HG02678 (cell line): ENCODE measurements at regions not wholly inside any gene's neighbourhood (a gene's known extent, or its start where the extent isn't known, plus 50 kb on each side); places are given as distances from the start of the nearest gene placed in this dataset.
A peak's percentile ranks its signal among the peaks of the same experiment; 100 is the strongest.

Experiments used
- ATAC-seq: cut with Tn5 transposase; IDR thresholded peaks from one replicate; pipeline ENCODE4 v1.9.1; 2021; ENCODE audit warnings: mild to moderate bottlenecking, moderate library complexity; ENCODE audit not compliant: unreplicated experiment

DNA sequence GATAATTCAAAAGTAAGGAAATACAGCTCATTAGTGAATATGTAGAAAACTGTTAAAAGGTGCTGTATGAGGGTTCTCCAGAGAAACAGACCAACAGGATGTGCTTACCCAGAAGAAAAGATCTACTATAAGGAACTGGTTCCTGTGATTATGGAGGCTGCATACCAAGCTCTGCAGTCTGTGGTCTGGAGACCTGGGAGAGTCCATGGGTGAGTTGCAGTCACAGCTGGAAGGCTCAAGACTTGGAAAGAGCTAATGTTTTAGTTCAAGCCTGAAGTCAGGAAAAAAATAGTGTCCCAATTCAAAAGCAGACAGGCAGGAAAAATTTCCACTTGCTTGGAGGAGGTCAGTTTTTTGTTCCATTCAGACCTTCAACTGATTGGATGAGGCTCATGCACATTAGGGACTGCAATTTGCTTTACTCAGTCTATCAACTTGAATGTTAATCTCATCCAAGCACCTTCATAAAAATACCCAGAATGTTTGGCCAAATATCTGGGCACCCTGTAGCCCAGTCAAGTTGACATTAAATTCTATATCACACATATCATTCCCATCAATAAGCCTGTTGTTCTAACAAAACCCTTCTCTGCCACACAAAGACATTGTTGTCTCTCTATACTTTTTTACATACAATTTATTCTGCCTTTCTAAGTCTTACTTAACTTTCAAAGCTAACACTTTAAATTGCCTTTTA, 197.9 kb upstream of the KLF6 start:
- no peak for ATAC-seq

GRCh38 chr10:3981300-3981699, 196.3 kb upstream of the KLF6 start:
- no peak for ATAC-seq

GRCh38 chr10:3980660-3981059, 195.7 kb upstream of the KLF6 start:
- no peak for ATAC-seq

- no peak for ATAC-seq
Measured at GRCh38 chr10:3980144-3980543, 195.1 kb upstream of the KLF6 start.

- ATAC-seq = no peak
Measured at GRCh38 chr10:3978761-3979160, 193.8 kb upstream of the KLF6 start.

DNA sequence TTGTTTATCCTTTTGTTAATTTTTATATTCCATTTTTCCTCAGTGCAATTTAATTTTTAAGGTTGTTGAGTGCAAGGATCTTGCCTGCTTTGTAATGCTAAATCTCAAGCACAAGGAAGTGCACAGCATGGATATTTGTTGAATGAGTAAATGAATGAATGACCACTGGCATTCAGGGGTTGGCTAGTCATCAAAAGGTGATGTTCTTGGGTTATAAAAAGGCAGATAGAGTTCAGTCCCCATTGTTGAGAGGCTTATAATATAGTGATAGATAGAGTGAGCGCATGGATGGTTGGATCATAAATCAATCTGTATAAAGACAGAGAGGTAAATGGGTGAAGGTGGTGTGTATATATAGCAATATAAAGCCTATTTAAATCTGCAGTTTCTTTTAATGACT, 193.2 kb upstream of the KLF6 start:
- ATAC-seq = no peak

- no peak for ATAC-seq
Measured at GRCh38 chr10:3977761-3978160, 192.8 kb upstream of the KLF6 start.

GRCh38 chr10:3976718-3977117, 191.7 kb upstream of the KLF6 start:
- ATAC-seq = peak; percentile 55

DNA sequence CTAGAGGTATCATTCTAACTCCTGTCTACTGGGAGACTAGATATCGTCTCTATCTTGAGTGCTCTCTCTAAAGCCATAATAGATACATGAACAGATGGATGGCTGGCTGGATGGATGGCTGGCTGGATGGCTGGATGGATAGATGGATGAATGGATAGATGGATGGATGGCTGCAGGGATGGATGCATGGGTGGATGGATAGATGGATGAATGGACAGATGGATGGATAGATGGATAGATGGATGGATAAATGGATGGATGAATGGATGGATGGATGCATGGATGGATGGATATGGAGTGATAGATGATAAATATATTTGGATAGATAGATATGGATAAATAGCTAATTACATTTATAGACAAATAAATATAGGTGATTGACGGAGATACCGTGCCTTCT, 191.2 kb upstream of the KLF6 start:
- ATAC-seq = no peak

- no peak for ATAC-seq
Measured at GRCh38 chr10:3975016-3975415, 190.0 kb upstream of the KLF6 start.

DNA sequence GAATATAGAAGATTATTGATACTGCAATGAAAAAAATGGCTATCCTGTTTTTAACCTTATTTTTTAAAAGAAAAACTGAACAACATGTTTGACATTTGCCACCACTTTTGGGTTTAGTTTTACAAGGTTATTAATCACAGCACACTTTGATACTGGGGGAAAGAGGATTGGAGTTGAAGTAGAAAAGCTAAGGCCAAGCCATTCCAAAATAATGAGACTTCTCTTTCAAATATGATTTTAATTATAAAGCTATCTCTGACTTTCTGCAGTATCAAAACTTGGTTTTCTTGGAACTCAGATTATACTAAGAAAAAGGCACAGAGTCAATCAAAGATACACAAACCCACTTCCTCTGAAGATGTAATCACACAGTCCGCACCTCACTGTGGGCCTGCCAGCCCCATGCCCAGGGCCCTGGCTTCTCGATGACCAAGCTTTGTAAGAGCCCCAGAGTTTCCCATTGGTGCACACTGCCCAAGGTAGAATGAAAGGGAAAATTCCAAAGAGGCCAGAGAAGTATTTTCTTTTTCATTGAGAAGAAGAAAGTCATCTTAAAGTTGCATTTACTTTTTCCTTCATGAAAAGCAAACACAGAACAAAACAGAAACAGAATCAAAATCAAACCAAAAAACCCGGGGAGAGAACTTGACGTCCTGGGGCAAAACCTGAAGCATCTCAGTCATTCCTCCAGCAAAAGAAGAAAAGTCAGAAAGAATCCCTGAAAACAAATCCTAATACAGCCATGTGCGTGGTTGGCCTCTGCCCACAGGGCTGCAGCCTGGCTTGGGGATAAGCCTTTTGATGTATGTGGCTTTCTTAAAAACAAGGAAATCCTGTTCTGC, 187.7 kb upstream of the KLF6 start:
- ATAC-seq = no peak

DNA sequence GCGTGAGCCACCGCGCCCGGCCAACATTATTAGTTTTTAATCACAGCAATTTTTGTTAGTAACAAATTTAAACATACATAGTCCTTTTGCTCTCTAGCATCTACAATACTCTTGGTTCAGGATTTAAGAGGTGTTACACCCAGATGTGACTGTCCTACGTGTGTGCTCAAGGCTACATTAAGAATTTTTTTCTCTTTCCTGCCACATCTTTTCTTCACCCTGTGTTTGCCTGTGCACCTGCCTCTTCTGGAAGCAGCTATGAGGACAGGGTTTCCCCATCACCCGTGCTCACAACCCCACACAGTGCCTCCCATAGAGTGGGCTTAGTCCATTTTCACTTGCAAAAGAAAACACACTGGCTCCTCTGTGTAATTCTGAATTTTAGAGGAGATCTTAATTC, 186.7 kb upstream of the KLF6 start:
- ATAC-seq = no peak

DNA sequence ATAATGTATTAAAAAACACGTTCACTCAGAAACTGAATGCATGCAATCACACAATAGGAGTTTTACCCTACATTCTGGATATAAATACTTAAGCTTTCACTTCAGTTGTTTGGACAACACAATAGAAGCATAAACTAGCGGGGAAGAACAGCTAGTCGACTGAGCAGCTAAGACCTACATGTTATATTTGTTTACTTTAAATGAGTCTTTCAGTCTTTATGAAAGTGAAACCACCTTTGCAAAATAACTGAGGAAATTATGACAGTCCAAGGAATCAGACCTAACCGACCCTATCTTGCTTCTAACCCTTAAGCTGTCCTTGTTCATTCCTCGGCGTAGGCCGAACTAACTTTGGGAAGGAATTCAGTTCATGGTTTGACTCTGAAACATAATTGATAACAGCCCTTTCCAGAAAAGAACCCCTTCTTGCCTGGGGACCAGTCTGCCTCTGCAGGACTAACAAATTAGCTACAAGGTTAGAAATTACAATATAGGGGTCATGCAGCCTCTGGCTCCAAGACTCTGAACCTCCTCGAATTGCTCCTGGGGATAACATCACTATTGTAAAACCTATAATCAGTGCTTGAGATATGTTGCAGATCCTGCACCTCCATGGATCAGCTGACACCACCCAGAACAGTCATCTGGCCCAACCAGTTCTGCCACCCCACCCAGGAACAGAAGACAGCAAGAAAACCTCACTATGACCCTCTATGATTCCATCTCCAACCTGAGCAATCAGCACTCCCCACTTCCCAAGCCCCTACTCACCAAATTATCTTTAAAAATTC, 185.1 kb upstream of the KLF6 start:
- ATAC-seq = no peak

- no peak for ATAC-seq
Measured at GRCh38 chr10:3968727-3969126, 183.7 kb upstream of the KLF6 start.

- no peak for ATAC-seq
Measured at GRCh38 chr10:3964516-3964915, 179.5 kb upstream of the KLF6 start.

GRCh38 chr10:3963191-3963673, 178.2 kb upstream of the KLF6 start:
- ATAC-seq = no peak

DNA sequence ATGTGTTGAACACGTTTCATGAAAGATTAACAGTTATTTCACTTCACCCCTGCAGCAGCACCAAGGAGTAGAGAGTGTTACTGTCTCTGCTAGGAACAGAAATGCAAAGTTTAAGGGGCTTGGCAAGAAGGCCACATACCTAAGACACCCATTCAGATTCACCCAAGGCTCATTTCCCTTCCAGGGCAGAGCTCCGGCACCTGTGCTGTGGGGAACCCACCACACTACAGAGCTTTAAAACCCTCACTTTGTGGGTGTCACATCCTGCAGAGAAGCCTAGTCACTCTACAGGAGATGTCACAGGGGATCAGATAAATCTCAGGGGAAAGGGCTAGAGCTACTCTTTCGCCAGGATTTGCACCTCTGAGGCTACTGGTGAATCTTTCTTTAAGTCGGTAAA, 176.1 kb upstream of the KLF6 start:
- ATAC-seq = peak; percentile 93

GRCh38 chr10:3960496-3960895, 175.5 kb upstream of the KLF6 start:
- peak; percentile 25 for ATAC-seq

GRCh38 chr10:3959370-3960325, 174.6 kb upstream of the KLF6 start:
- no peak for ATAC-seq

DNA sequence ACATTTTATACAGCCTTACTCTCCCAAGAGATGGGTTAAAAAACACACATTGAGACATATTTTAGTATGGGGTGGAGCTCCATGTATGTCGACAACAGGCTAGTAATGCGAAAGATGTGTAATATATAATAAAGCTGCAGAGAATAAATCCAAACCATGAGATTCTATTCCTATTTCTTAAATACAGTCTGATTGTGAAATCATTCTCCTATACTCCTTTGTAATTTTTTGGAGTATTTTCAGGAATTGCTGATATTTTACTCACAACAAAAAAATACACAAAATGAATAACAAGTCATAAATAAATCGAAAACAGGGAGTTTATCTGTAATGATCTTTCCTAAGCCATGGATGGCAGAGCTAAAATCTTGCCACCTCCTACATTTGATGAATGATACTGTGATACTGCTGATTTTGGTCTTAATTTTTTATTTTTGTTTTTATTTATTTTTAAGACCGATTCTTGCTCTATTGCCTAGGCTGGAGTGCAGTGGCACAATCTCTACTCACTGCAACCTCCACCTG, 173.5 kb upstream of the KLF6 start:
- ATAC-seq = no peak
